ENCODE measurements at regions not wholly inside any gene's neighbourhood (a gene's known extent, or its start where the extent isn't known, plus 50 kb on each side); places are given as distances from the start of the nearest gene placed in this dataset.

DNA sequence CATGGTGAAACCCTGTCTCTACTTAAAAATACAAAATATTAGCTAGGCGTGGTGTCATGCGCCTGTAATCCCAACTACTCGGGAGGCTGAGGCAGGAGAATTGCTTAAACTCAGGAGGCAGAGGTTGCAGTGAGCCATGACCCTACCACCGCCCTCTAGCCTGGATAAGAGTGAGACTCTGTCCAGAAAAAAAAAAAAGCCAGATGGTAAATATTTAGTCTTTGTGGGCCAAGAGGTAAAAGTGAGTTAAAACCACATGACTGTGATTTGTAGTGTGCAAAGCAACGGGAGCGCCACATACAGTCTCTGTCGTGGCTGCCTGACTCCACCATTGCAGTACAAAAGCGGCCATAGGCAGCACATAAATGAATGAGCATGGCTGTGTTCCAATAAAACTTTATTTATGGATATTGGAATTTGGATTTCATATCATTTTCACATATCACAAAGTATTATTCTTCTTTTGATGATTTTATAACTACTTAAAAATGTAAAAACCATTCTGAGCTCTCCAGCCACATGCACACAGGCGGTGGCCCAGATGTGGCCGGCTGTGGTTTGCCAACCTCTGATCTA is 51.8 kb upstream of the CASZ1 start:
- no peak for TF ChIP-seq ZNF274 (IDR thresholded peaks at IDR 0.05; ENCODE audit: low read depth, low read length)
- TF ChIP-seq YY1 (IDR thresholded peaks at IDR 0.05; ENCODE audit: insufficient read depth, insufficient read length) = no peak
- TF ChIP-seq SUZ12 (IDR thresholded peaks at IDR 0.05; ENCODE audit: extremely low read depth, insufficient read depth, insufficient read length) = no peak
- Histone ChIP-seq H3K27me3 (ENCODE audit: insufficient read depth, insufficient read length) (no peaks in the 10 kb centered on the region), H3K4me1 (ENCODE audit: insufficient read depth, insufficient read length) (peaks cover 2% of the 10 kb centered on the region), H3K36me3 (ENCODE audit: insufficient read depth, insufficient read length, low read length) (no peaks in the 10 kb centered on the region), H3K9me3 (ENCODE audit: insufficient read depth, low read length) (no peaks in the 10 kb centered on the region), H3K9ac (ENCODE audit: insufficient read length, low read depth) (no peak overlapping the region), H3K4me3 (ENCODE audit: insufficient read length, low read depth) (no peak overlapping the region)
- no peak for DNase-seq (ENCODE audit: low read depth, low spot score)

DNA sequence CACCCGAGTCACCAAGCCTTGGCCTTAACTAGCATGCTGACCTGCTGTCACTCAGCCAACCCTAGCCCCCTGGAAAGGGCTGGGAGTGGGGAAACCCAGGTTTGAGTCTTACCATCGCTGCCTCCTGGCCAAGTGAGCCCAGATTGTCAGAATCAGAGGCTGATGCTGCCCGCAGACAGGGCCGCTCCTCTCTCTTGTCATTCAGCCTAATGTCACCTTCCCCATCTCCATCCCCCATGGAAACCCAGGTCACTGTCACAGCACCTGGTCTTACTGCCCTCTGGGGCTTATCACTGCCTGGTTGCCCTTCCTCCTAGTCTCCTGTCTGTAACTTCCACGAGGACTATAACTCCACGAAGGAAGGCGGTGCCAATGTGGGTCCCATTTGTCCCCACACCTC is 53.6 kb upstream of the CASZ1 start:
- DNase-seq (ENCODE audit: low read depth, low spot score) = no peak
- TF ChIP-seq ZNF274 (IDR thresholded peaks at IDR 0.05; ENCODE audit: low read depth, low read length) = no peak
- no peak for TF ChIP-seq YY1 (IDR thresholded peaks at IDR 0.05; ENCODE audit: insufficient read depth, insufficient read length)
- no peak for TF ChIP-seq SUZ12 (IDR thresholded peaks at IDR 0.05; ENCODE audit: extremely low read depth, insufficient read depth, insufficient read length)
- no peaks in the 10 kb centered on the region for H3K27me3 ChIP-seq (ENCODE audit: insufficient read depth, insufficient read length)
- no peaks in the 10 kb centered on the region for H3K9me3 ChIP-seq (ENCODE audit: insufficient read depth, low read length)
- no peaks in the 10 kb centered on the region for H3K36me3 ChIP-seq (ENCODE audit: insufficient read depth, insufficient read length, low read length)
- H3K9ac ChIP-seq (ENCODE audit: insufficient read length, low read depth) = no peak overlapping the region
- peaks cover 2% of the 10 kb centered on the region for H3K4me1 ChIP-seq (ENCODE audit: insufficient read depth, insufficient read length)
- H3K4me3 ChIP-seq (ENCODE audit: insufficient read length, low read depth) = no peak overlapping the region

DNA sequence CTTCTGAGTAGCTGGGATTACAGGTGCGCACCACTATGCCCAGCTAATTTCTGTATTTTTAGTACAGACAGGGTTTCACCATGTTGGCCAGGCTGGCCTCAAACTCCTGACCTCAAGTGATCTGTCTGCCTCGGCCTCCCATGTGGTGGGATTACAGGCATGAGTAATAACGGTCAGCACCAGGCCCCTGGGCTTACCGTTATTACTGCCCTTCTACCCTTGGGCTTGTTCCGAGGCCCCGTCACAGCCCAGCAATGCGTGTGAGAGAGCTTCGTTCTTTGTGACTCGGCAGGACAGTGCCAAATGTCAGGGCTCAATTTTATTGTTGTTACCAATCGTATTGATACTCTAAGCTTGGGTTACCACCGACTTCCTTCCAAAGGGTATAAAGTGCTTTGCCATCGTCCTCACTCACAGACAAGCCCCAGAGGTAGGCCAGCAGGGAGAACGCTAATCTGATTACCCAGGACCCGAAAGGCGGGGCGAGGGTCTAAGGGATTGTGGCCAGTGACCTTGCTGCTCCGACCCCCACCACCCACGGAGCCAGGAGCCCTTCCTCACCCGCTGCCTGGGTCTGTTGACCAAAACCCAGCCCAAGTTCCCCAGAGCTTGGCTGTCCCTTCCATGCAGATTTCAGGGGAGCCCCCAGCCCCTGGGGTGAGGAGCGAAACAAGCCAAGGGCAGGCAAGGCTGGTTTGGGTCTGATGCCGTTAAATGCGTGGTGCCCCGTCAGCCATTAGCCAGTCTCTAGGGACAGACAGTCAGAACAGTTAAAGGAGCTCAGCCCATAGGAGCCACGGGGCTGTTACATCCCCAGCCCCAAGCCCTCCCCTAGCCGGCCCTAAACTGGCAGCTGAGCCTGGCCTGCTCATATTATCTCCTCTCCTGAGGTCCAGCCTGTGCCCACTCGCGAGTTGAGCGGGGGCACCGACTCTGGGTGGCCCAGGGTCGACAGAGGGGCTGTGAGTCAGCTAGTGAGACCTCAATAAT is 54.9 kb upstream of the CASZ1 start:
- TF ChIP-seq ZNF274 (IDR thresholded peaks at IDR 0.05; ENCODE audit: low read depth, low read length) (no peak), YY1 (IDR thresholded peaks at IDR 0.05; ENCODE audit: insufficient read depth, insufficient read length) (no peak), SUZ12 (IDR thresholded peaks at IDR 0.05; ENCODE audit: extremely low read depth, insufficient read depth, insufficient read length) (no peak)
- Histone ChIP-seq H3K4me1 (ENCODE audit: insufficient read depth, insufficient read length) (peaks cover 2% of the 10 kb centered on the region), H3K9ac (ENCODE audit: insufficient read length, low read depth) (no peak overlapping the region), H3K4me3 (ENCODE audit: insufficient read length, low read depth) (no peak overlapping the region), H3K27me3 (ENCODE audit: insufficient read depth, insufficient read length) (no peaks in the 10 kb centered on the region), H3K36me3 (ENCODE audit: insufficient read depth, insufficient read length, low read length) (no peaks in the 10 kb centered on the region), H3K9me3 (ENCODE audit: insufficient read depth, low read length) (no peaks in the 10 kb centered on the region)
- no peak for DNase-seq (ENCODE audit: low read depth, low spot score)

DNA sequence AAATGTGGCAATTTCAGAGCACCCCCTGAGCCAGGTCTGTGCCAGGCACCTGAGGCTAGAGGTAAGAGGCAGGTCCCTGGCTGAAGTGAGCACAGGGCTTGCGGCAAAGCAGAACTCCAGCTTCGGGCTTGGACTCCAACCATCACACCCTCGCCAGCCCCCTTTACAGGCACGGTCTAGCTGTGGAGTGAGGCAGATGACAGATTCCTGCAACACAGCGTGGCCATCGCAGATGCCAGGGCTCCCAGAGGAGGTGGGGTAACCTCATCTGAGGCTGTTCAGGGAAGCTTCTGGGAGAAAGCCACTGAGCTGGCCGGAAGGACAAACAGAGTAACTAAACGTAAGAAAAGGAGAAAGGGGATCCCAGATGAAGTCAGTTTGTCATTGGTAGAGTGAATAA is 55.6 kb upstream of the CASZ1 start:
- Histone ChIP-seq H3K9ac (ENCODE audit: insufficient read length, low read depth) (no peak overlapping the region), H3K9me3 (ENCODE audit: insufficient read depth, low read length) (no peaks in the 10 kb centered on the region), H3K4me3 (ENCODE audit: insufficient read length, low read depth) (no peak overlapping the region), H3K27me3 (ENCODE audit: insufficient read depth, insufficient read length) (no peaks in the 10 kb centered on the region), H3K36me3 (ENCODE audit: insufficient read depth, insufficient read length, low read length) (no peaks in the 10 kb centered on the region), H3K4me1 (ENCODE audit: insufficient read depth, insufficient read length) (peaks cover 2% of the 10 kb centered on the region)
- TF ChIP-seq SUZ12 (IDR thresholded peaks at IDR 0.05; ENCODE audit: extremely low read depth, insufficient read depth, insufficient read length) (no peak), YY1 (IDR thresholded peaks at IDR 0.05; ENCODE audit: insufficient read depth, insufficient read length) (no peak), ZNF274 (IDR thresholded peaks at IDR 0.05; ENCODE audit: low read depth, low read length) (no peak)
- DNase-seq (ENCODE audit: low read depth, low spot score) = no peak

DNA sequence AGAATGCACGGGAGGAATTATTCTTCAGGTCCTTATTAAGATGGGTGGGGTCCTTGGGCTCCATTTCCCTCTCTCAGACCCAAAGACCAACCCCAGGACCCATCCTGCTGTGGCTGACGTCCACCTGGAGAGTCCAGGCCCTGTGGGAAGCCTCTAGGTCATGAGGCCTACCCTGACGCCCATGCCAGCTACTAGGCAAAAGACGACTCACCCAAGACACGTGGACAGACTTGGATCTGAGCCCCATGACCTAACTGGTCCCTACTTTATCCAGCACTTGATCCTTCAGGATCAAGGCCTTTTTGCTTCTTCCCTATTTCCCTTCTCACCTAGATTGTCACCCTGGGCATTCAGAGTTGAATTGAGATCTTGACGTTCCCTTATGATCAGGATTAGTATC is 56.0 kb upstream of the CASZ1 start:
- H3K36me3 ChIP-seq (ENCODE audit: insufficient read depth, insufficient read length, low read length) = no peaks in the 10 kb centered on the region
- no peak overlapping the region for H3K9ac ChIP-seq (ENCODE audit: insufficient read length, low read depth)
- H3K4me1 ChIP-seq (ENCODE audit: insufficient read depth, insufficient read length) = peaks cover 2% of the 10 kb centered on the region
- H3K27me3 ChIP-seq (ENCODE audit: insufficient read depth, insufficient read length) = no peaks in the 10 kb centered on the region
- H3K9me3 ChIP-seq (ENCODE audit: insufficient read depth, low read length) = no peaks in the 10 kb centered on the region
- no peak for TF ChIP-seq ZNF274 (IDR thresholded peaks at IDR 0.05; ENCODE audit: low read depth, low read length)
- no peak overlapping the region for H3K4me3 ChIP-seq (ENCODE audit: insufficient read length, low read depth)
- no peak for DNase-seq (ENCODE audit: low read depth, low spot score)

DNA sequence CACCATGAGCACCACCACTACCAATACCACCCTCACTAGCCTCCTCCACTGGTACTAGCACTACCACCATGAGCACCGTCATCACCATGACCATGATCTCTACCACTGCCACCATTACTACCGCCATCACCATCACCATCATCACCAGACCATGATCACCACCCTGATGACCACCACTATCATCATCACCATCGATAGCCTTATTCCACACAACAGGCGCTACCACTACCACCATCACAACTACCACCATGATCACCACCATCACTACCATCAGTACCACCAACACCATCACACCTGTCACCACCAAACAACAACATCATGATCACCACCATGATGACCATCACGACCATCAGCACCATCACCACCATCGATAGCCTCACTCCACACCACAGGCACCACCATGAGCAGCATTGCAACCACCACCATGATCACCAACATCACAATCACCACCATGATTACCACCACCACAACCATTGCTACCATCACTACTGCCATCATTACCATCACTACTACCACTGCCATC is 56.6 kb upstream of the CASZ1 start:
- TF ChIP-seq YY1 (IDR thresholded peaks at IDR 0.05; ENCODE audit: insufficient read depth, insufficient read length) = no peak
- no peak for TF ChIP-seq ZNF274 (IDR thresholded peaks at IDR 0.05; ENCODE audit: low read depth, low read length)
- TF ChIP-seq SUZ12 (IDR thresholded peaks at IDR 0.05; ENCODE audit: extremely low read depth, insufficient read depth, insufficient read length) = no peak
- H3K36me3 ChIP-seq (ENCODE audit: insufficient read depth, insufficient read length, low read length) = no peaks in the 10 kb centered on the region
- no peaks in the 10 kb centered on the region for H3K27me3 ChIP-seq (ENCODE audit: insufficient read depth, insufficient read length)
- no peak overlapping the region for H3K9ac ChIP-seq (ENCODE audit: insufficient read length, low read depth)
- H3K9me3 ChIP-seq (ENCODE audit: insufficient read depth, low read length) = no peaks in the 10 kb centered on the region
- DNase-seq (ENCODE audit: low read depth, low spot score) = no peak
- H3K4me1 ChIP-seq (ENCODE audit: insufficient read depth, insufficient read length) = peaks cover 2% of the 10 kb centered on the region
- H3K4me3 ChIP-seq (ENCODE audit: insufficient read length, low read depth) = no peak overlapping the region

DNA sequence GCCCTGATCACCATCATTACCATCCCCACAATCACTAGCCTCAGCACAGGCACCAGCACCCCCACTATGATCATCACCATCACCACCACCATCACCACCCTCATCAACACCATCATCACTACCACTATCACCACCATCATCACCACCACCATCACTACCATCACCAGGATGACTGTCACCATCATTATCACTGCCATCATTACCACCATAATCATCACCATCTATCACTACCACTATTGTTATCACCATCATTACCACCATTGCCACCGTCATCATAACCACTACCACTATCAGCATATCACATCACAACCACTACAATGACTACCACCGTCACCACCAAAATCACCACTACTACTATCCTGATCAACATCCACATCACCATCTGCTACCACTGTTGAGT is 57.3 kb upstream of the CASZ1 start:
- no peak for DNase-seq (ENCODE audit: low read depth, low spot score)
- Histone ChIP-seq H3K36me3 (ENCODE audit: insufficient read depth, insufficient read length, low read length) (no peaks in the 10 kb centered on the region), H3K9me3 (ENCODE audit: insufficient read depth, low read length) (no peaks in the 10 kb centered on the region), H3K4me1 (ENCODE audit: insufficient read depth, insufficient read length) (peaks cover 2% of the 10 kb centered on the region), H3K9ac (ENCODE audit: insufficient read length, low read depth) (no peak overlapping the region), H3K4me3 (ENCODE audit: insufficient read length, low read depth) (no peak overlapping the region), H3K27me3 (ENCODE audit: insufficient read depth, insufficient read length) (no peaks in the 10 kb centered on the region)
- no peak for TF ChIP-seq SUZ12 (IDR thresholded peaks at IDR 0.05; ENCODE audit: extremely low read depth, insufficient read depth, insufficient read length)
- no peak for TF ChIP-seq ZNF274 (IDR thresholded peaks at IDR 0.05; ENCODE audit: low read depth, low read length)
- TF ChIP-seq YY1 (IDR thresholded peaks at IDR 0.05; ENCODE audit: insufficient read depth, insufficient read length) = no peak

Measured in NT2/D1 (cell line).